ENCODE measurements at regions not wholly inside any gene's neighbourhood (a gene's known extent, or its start where the extent isn't known, plus 50 kb on each side); places are given as distances from the start of the nearest gene placed in this dataset.

- Histone ChIP-seq H3K9me2 (ENCODE audit: insufficient read depth, low read length) (no peaks in the 10 kb centered on the region), H2AFZ (ENCODE audit: low read depth, low read length) (no peak overlapping the region), H3K9me3 (ENCODE audit: low read length) (no peaks in the 10 kb centered on the region), H3K4me3 (ENCODE audit: low read length) (no peak overlapping the region), H3K9ac (ENCODE audit: low read length) (no peak overlapping the region), H3K36me3 (ENCODE audit: insufficient read depth, low read length) (no peaks in the 10 kb centered on the region), H3K27me3 (ENCODE audit: insufficient read depth, low read depth, low read length) (no peaks in the 10 kb centered on the region), H3K4me2 (ENCODE audit: low read length) (no peak overlapping the region), H3K27ac (ENCODE audit: low read length) (no peak overlapping the region), H3K79me2 (replicated peaks; ENCODE audit: insufficient read depth, low read length) (no peaks in the 10 kb centered on the region), H3F3A (ENCODE audit: insufficient read depth, low read length, poor library complexity, severe bottlenecking) (no peaks in the 10 kb centered on the region), H4K20me1 (ENCODE audit: insufficient read depth) (no peaks in the 10 kb centered on the region)
- TF ChIP-seq REST (IDR thresholded peaks at IDR 0.05; ENCODE audit: borderline replicate concordance) = no peak
- no peak for TF ChIP-seq SMC3 (conservative IDR thresholded peaks at IDR 0.05; ENCODE audit: poor library complexity)
- no peak for TF ChIP-seq MXI1 (conservative IDR thresholded peaks at IDR 0.05; ENCODE audit: poor library complexity, severe bottlenecking)
- TF ChIP-seq POLR2AphosphoS5 (IDR thresholded peaks at IDR 0.05) = no peak
- TF ChIP-seq CTCF (IDR thresholded peaks at IDR 0.05; ENCODE audit: poor library complexity, severe bottlenecking) = no peak
- no peak for TF ChIP-seq EP300 (conservative IDR thresholded peaks at IDR 0.05; ENCODE audit: poor library complexity, severe bottlenecking)
- TF ChIP-seq TAF1 (IDR thresholded peaks at IDR 0.05; ENCODE audit: low read depth) = no peak
- TF ChIP-seq RAD21 (conservative IDR thresholded peaks at IDR 0.05) = no peak
- no peak for TF ChIP-seq EZH2 (IDR thresholded peaks at IDR 0.05; ENCODE audit: borderline replicate concordance, insufficient read depth, low read length, poor library complexity, severe bottlenecking)
Observed at GRCh38 chr14:87437158-87437557, 555.8 kb downstream of the GALC start.

GRCh38 chr14:87434680-87435079, 558.3 kb downstream of the GALC start:
- Histone ChIP-seq H3K4me2 (ENCODE audit: low read length) (no peak overlapping the region), H3K36me3 (ENCODE audit: insufficient read depth, low read length) (no peaks in the 10 kb centered on the region), H3K9me3 (ENCODE audit: low read length) (no peaks in the 10 kb centered on the region), H3F3A (ENCODE audit: insufficient read depth, low read length, poor library complexity, severe bottlenecking) (no peaks in the 10 kb centered on the region), H3K27me3 (ENCODE audit: insufficient read depth, low read depth, low read length) (no peaks in the 10 kb centered on the region), H2AFZ (ENCODE audit: low read depth, low read length) (no peak overlapping the region), H3K27ac (ENCODE audit: low read length) (no peak overlapping the region), H3K79me2 (replicated peaks; ENCODE audit: insufficient read depth, low read length) (no peaks in the 10 kb centered on the region), H3K9me2 (ENCODE audit: insufficient read depth, low read length) (no peaks in the 10 kb centered on the region), H4K20me1 (ENCODE audit: insufficient read depth) (no peaks in the 10 kb centered on the region), H3K4me3 (ENCODE audit: low read length) (no peak overlapping the region), H3K9ac (ENCODE audit: low read length) (no peak overlapping the region)
- TF ChIP-seq TAF1 (IDR thresholded peaks at IDR 0.05; ENCODE audit: low read depth) = no peak
- TF ChIP-seq CTCF (IDR thresholded peaks at IDR 0.05; ENCODE audit: poor library complexity, severe bottlenecking) = no peak
- no peak for TF ChIP-seq RAD21 (conservative IDR thresholded peaks at IDR 0.05)
- TF ChIP-seq POLR2AphosphoS5 (IDR thresholded peaks at IDR 0.05) = no peak
- no peak for TF ChIP-seq EP300 (conservative IDR thresholded peaks at IDR 0.05; ENCODE audit: poor library complexity, severe bottlenecking)
- TF ChIP-seq REST (IDR thresholded peaks at IDR 0.05; ENCODE audit: borderline replicate concordance) = no peak
- TF ChIP-seq MXI1 (conservative IDR thresholded peaks at IDR 0.05; ENCODE audit: poor library complexity, severe bottlenecking) = no peak
- TF ChIP-seq SMC3 (conservative IDR thresholded peaks at IDR 0.05; ENCODE audit: poor library complexity) = no peak
- no peak for TF ChIP-seq EZH2 (IDR thresholded peaks at IDR 0.05; ENCODE audit: borderline replicate concordance, insufficient read depth, low read length, poor library complexity, severe bottlenecking)
